HG02938 (cell line): ENCODE measurements at regions not wholly inside any gene's neighbourhood (a gene's known extent, or its start where the extent isn't known, plus 50 kb on each side); places are given as distances from the start of the nearest gene placed in this dataset.

Source experiments
- ATAC-seq: cut with Tn5 transposase; IDR thresholded peaks from one replicate; pipeline ENCODE4 v1.9.1; 2021; ENCODE audit warnings: mild to moderate bottlenecking, moderate library complexity; ENCODE audit not compliant: unreplicated experiment

DNA sequence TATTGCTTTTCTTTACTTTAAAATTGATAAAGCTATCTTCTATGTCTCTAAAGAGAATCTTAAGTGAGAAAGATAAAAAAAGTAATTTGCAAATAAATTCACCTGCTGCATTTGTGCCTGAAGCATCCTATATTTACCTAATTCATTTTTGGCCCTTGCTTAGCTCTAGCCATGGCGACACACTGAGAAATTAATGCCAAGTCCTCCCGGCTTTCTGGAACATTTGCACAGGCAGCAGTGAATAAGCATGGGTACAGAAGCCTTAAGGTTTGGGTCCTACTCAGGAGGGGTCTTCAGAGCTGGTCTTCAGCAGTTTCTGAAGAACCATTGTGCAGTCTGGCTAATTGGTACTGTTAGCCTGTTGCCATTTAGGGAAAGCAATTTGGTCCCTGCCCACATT, 73.9 kb upstream of the ZEB2 start:
- ATAC-seq = no peak

GRCh38 chr2:144592500-144593256, 72.8 kb upstream of the ZEB2 start:
- no peak for ATAC-seq

GRCh38 chr2:144587306-144587705, 67.4 kb upstream of the ZEB2 start:
- ATAC-seq = no peak

DNA sequence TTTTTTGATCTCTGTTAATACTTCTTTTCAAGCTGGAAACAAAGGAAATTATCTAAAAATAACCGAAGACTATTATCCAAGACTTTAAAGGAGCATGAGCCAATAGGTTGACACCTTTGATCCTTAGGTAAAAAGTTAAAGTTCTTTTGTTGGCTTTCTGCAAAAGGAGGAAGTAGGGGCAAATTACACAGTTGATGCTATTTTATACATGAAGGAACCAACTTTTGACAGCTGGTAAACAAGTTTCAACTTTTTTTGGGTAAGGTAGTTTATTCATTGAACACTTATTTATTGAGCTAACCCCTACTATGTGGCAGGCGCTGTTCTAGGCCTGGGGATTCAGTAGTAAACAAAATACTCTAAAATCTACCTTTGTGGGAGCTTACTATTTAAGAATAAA, 66.6 kb upstream of the ZEB2 start:
- ATAC-seq = no peak

- ATAC-seq = no peak
These were observed 64.0 kb upstream of the ZEB2 start for GRCh38 chr2:144583741-144584453.

- ATAC-seq = no peak
These were observed 63.4 kb upstream of the ZEB2 start for GRCh38 chr2:144583381-144583729.

GRCh38 chr2:144582651-144583380, 62.9 kb upstream of the ZEB2 start:
- no peak for ATAC-seq

GRCh38 chr2:144580521-144581161, 60.7 kb upstream of the ZEB2 start:
- no peak for ATAC-seq

DNA sequence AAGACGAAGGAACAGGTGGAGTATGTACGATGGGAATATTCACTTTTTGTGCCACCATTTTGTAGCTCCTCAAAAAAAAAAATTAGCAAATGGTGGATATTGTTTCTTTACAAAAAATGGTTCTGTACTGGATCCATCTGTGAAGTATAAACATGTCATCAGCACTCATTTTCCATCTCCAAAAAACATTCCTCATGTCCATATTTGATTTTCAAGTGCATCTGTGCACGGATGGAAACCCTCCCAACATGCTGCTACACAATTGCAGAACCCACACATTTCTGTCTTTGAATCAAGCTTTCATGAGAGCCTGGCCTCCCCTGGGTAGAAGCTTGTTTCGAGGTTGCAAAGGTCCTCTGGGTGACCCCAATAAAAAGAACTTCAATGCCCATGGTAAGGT, 59.6 kb upstream of the ZEB2 start:
- ATAC-seq = no peak

DNA sequence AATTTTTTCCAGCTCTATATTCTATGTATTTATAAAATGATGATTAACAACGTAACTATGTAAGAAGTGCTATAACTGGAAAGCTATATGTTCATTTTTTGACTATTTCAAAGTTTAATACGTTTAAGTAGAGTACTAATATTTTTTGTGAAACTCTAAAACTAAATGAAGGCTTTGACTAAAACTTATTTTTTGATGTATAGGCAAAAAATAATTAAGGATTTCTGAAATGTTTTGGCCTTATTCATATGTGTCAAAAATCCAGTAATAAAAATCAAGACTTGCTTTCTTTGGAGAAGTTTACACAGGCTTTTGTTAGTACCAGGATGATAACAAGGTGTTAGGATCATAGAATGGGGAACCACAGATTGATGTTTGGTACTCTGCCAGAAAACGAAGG, 58.2 kb upstream of the ZEB2 start:
- ATAC-seq = no peak

GRCh38 chr2:144572977-144573376, 53.1 kb upstream of the ZEB2 start:
- peak; percentile 86 for ATAC-seq

GRCh38 chr2:144571770-144572169, 51.9 kb upstream of the ZEB2 start:
- ATAC-seq = no peak

DNA sequence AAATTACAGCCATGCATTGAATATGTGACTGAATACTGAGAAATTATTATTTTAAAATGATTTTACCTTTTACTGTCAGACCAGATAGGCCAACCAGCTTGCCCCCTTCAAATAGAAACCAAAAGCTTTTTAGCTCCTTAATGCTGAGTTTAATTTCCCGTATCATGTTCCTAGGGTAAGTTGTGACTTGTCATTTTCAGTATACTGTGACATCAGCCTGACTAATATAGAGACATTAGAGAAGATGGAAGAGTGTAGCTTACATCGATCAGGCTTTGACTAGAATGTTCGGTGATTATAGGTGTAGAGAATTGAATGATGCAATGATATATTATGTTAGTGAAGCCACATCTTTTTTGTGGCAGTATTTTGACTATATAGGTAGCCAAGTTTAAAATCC, 50.6 kb upstream of the ZEB2 start:
- no peak for ATAC-seq
